ENCODE measurements at regions not wholly inside any gene's neighbourhood (a gene's known extent, or its start where the extent isn't known, plus 50 kb on each side); places are given as distances from the start of the nearest gene placed in this dataset.

GRCh38 chr22:27434898-27435297 is 366.7 kb downstream of the MN1 start:
- Histone ChIP-seq H3K23ac (ENCODE audit: insufficient read length, low read depth, low read length) (no peak overlapping the region), H2BK120ac (ENCODE audit: low read depth, low read length, poor library complexity, severe bottlenecking) (no peak overlapping the region), H3K18ac (ENCODE audit: insufficient read length, low read depth, low read length) (no peak overlapping the region), H3K79me1 (ENCODE audit: insufficient read depth, low read depth, low read length, poor library complexity, severe bottlenecking) (no peaks in the 10 kb centered on the region), H3K4ac (ENCODE audit: low read depth, low read length) (no peak overlapping the region), H4K91ac (ENCODE audit: insufficient read length, low read depth, low read length) (no peak overlapping the region), H2AK5ac (ENCODE audit: insufficient read length, low read length) (no peak overlapping the region), H3K14ac (ENCODE audit: insufficient read depth, low read length) (no peak overlapping the region), H3K4me2 (ENCODE audit: insufficient read depth, insufficient read length, low read length) (no peak overlapping the region), H4K5ac (ENCODE audit: insufficient read length, low read depth, low read length) (no peak overlapping the region), H2BK5ac (ENCODE audit: insufficient read length, low read length) (no peak overlapping the region), H3K9me3 (ENCODE audit: control insufficient read depth, low read depth, low read length) (no peaks in the 10 kb centered on the region), H3K27me3 (ENCODE audit: insufficient read depth, low read length) (no peaks in the 10 kb centered on the region), H2BK20ac (ENCODE audit: low read depth, low read length, poor library complexity, severe bottlenecking) (no peak overlapping the region), H3K4me1 (ENCODE audit: insufficient read depth, low read length) (no peaks in the 10 kb centered on the region; the same call in 1 of the 2 replicates), H4K20me1 (ENCODE audit: control insufficient read depth, insufficient read depth, insufficient read length) (peaks cover 2% of the 10 kb centered on the region), H3K79me2 (ENCODE audit: insufficient read depth, low read length) (no peaks in the 10 kb centered on the region), H3K27ac (ENCODE audit: insufficient read length, low read depth, low read length) (no peak overlapping the region), H3T11ph (ENCODE audit: low read length) (no peak overlapping the region), H2BK15ac (ENCODE audit: low read depth, low read length) (no peak overlapping the region), H3K23me2 (ENCODE audit: insufficient read length, low read depth, low read length, poor library complexity, severe bottlenecking) (no peaks in the 10 kb centered on the region), H4K8ac (replicated peaks; ENCODE audit: insufficient read length, low read depth, low read length) (no peak overlapping the region), H3K9ac (ENCODE audit: extremely low read depth, insufficient read length, low read length) (no peak overlapping the region), H2AFZ (ENCODE audit: low read length) (no peak overlapping the region), H2BK12ac (ENCODE audit: insufficient read length, low read depth, low read length) (no peak overlapping the region), H3K56ac (ENCODE audit: insufficient read length, low read depth, low read length) (no peak overlapping the region)
- Mint-ChIP-seq H3K4me3 (no peak overlapping the region), H3K27me3 (ENCODE audit: low read depth) (peaks cover 17% of the 10 kb centered on the region), H3K4me1 (peaks cover 36 to 57% of the 10 kb centered on the region in 2 experiments), H3K27ac (no peak overlapping the region; a peak in 1 of 7 replicates), H3K36me3 (ENCODE audit: insufficient read depth in 1 of 3, low read depth in 3 of 3) (peaks cover 0 to 12% (median 3%) of the 10 kb centered on the region in 3 experiments; a peak in 4 of 7 replicates), H3K9me3 (peaks cover 13 to 14% of the 10 kb centered on the region in 2 experiments)
- DNase-seq = no peak
- no peak for TF ChIP-seq CTCF (conservative IDR thresholded peaks at IDR 0.05)
- no CpG with 5 or more reads among the region's 10 CpGs for WGBS (ENCODE audit: extremely low coverage, insufficient read length, low lambda C conversion rate)
